ENCODE measurements at regions not wholly inside any gene's neighbourhood (a gene's known extent, or its start where the extent isn't known, plus 50 kb on each side); places are given as distances from the start of the nearest gene placed in this dataset.
A peak's percentile ranks its signal among the peaks of the same experiment; 100 is the strongest.

- TF ChIP-seq, protein P1, sequence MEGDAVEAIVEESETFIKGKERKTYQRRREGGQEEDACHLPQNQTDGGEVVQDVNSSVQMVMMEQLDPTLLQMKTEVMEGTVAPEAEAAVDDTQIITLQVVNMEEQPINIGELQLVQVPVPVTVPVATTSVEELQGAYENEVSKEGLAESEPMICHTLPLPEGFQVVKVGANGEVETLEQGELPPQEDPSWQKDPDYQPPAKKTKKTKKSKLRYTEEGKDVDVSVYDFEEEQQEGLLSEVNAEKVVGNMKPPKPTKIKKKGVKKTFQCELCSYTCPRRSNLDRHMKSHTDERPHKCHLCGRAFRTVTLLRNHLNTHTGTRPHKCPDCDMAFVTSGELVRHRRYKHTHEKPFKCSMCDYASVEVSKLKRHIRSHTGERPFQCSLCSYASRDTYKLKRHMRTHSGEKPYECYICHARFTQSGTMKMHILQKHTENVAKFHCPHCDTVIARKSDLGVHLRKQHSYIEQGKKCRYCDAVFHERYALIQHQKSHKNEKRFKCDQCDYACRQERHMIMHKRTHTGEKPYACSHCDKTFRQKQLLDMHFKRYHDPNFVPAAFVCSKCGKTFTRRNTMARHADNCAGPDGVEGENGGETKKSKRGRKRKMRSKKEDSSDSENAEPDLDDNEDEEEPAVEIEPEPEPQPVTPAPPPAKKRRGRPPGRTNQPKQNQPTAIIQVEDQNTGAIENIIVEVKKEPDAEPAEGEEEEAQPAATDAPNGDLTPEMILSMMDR (IDR thresholded peaks at IDR 0.05; ENCODE audit: low read depth, low read length, missing control alignments), result no peak
- in situ Hi-C loops (cut with HindIII; ENCODE audit: low pct_ligation_motif_present, low sequenced_read_pairs), result no loop called here
- no peak overlapping the region for H3K4me3 ChIP-seq (ENCODE audit: low read depth, low read length)
- DNase-seq, result no peak
- H3K27ac ChIP-seq, result no peak overlapping the region
- no peaks in the 10 kb centered on the region for H3K27me3 ChIP-seq (replicated peaks)
- no peaks in the 10 kb centered on the region for H3K36me3 ChIP-seq (replicated peaks)
These were observed 124.5 kb downstream of the EIF4E start for GRCh38 chr4:98804403-98804802.

DNA sequence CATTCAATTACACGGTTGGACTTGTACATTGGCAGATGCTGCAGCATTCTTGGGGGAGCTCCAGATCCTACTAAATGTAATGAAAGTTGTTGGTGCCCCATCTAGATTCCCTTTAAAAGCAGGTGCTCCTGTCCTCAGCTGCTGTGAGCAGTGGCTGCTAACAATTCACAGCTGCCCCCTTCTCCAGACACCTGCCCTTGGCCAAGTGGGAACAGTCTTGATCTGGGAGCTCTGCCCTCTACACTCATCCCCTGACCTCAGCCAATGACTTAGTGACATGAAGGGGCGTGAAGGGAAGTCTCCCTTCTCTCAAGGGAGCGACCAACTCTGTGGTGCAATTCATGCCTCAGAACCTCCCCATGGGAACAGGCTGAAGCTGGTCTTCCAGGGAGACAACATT, 125.7 kb downstream of the EIF4E start:
- in situ Hi-C loops (cut with HindIII; ENCODE audit: low pct_ligation_motif_present, low sequenced_read_pairs), result no loop called here
- no peak overlapping the region for H3K4me3 ChIP-seq (ENCODE audit: low read depth, low read length)
- no peaks in the 10 kb centered on the region for H3K27me3 ChIP-seq (replicated peaks)
- TF ChIP-seq, protein P1 (IDR thresholded peaks at IDR 0.05; ENCODE audit: low read depth, low read length, missing control alignments), result no peak
- no peak overlapping the region for H3K27ac ChIP-seq
- no peak for DNase-seq
- no peaks in the 10 kb centered on the region for H3K36me3 ChIP-seq (replicated peaks)

GRCh38 chr4:98802770-98803198, 126.1 kb downstream of the EIF4E start:
- no peaks in the 10 kb centered on the region for H3K27me3 ChIP-seq (replicated peaks)
- in situ Hi-C loops (cut with HindIII; ENCODE audit: low pct_ligation_motif_present, low sequenced_read_pairs), result no loop called here
- TF ChIP-seq, protein P1 (IDR thresholded peaks at IDR 0.05; ENCODE audit: low read depth, low read length, missing control alignments), result no peak
- no peaks in the 10 kb centered on the region for H3K36me3 ChIP-seq (replicated peaks)
- peak; percentile 68 for DNase-seq
- H3K4me3 ChIP-seq (ENCODE audit: low read depth, low read length), result no peak overlapping the region
- H3K27ac ChIP-seq, result no peak overlapping the region

DNA sequence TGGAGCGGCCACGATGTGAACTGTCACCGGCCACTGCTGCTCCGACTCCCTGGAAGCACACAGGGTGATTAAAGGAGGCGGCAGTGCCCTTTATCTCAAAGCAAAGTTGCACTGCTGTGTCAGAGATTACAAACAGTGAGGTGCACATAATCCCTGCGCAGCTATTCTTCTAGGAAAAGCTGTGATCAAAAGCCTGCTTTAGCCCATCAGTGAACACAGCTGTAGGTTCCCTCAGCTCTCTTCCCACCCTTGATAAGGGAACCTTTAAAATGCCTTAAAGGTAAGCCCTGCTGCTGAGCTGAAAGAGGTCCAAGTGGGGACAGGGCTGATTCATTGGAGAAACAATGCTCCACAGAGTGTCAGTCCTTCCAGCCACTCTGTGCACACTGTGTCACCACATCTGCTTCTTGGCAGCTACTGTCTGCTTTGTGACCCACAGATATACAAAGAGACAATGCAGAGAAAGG, 127.6 kb downstream of the EIF4E start:
- in situ Hi-C loops (cut with HindIII; ENCODE audit: low pct_ligation_motif_present, low sequenced_read_pairs), result no loop called here
- TF ChIP-seq, protein P1 (IDR thresholded peaks at IDR 0.05; ENCODE audit: low read depth, low read length, missing control alignments), result no peak
- DNase-seq, result no peak

DNA sequence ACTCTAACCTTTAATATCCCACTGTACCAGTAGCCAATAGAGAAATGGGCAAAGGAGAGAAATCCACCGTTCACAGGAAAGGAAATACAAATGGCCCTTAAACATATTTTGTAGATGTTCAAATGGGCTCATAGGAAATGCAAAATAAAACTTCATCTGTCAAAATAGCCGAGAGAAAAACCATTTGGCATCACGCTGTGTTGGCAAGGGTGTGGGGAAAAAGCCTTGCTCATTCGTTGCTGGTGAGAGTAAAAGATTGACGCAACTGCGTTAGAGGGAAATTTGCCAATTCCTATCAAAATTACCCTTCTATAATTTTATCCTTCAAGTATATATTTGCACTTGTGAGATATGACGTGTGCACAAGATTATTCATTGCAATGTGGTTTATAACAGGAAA, 131.9 kb downstream of the EIF4E start:
- H3K27ac ChIP-seq, result no peak overlapping the region
- no peak overlapping the region for H3K4me3 ChIP-seq (ENCODE audit: low read depth, low read length)
- H3K36me3 ChIP-seq (replicated peaks), result no peaks in the 10 kb centered on the region
- TF ChIP-seq, protein P1 (IDR thresholded peaks at IDR 0.05; ENCODE audit: low read depth, low read length, missing control alignments), result no peak
- no peaks in the 10 kb centered on the region for H3K27me3 ChIP-seq (replicated peaks)
- in situ Hi-C loops (cut with HindIII; ENCODE audit: low pct_ligation_motif_present, low sequenced_read_pairs), result no loop called here
- no peak for DNase-seq

More for the DNA sequence above, 127.6 kb downstream of the EIF4E start:
- H3K27ac ChIP-seq, result no peak overlapping the region
- no peaks in the 10 kb centered on the region for H3K36me3 ChIP-seq (replicated peaks)
- no peaks in the 10 kb centered on the region for H3K27me3 ChIP-seq (replicated peaks)
- H3K4me3 ChIP-seq (ENCODE audit: low read depth, low read length), result no peak overlapping the region

DNA sequence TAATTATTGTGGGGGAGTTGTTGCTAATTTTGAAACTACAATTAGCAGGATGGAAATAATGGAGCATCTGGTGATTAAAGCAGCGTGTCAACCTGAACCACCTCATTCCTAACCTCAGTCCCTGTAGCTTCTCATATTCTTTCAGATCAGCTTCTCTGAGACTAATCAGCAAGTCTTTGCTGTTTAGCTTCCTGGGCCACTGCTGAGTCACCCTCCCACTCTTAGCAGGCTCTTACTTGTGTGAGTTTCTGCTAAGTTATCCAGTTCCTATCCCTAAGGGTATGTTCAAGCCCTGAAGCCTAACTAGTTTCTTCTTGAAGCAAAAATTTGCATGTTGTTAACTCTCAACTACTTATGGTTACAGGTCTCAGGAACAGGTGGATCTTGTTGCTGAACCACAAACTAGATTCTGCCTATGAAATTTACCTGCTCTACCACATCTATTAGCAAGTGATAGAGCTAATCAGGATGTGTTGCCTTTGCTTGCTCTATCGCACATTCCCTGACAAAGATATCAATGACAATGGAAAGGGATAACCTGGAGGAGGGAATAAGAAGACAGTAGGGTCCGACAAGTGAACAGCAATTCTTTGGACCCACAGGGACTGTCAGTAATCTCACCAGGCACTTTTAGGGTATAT, 134.2 kb downstream of the EIF4E start:
- H3K36me3 ChIP-seq (replicated peaks), result no peaks in the 10 kb centered on the region
- H3K27ac ChIP-seq, result no peak overlapping the region
- peak; percentile 75 for DNase-seq
- TF ChIP-seq, protein P1 (IDR thresholded peaks at IDR 0.05; ENCODE audit: low read depth, low read length, missing control alignments), result no peak
- in situ Hi-C loops (cut with HindIII; ENCODE audit: low pct_ligation_motif_present, low sequenced_read_pairs), result no loop called here
- no peak overlapping the region for H3K4me3 ChIP-seq (ENCODE audit: low read depth, low read length)
- no peaks in the 10 kb centered on the region for H3K27me3 ChIP-seq (replicated peaks)
